ENCODE measurements at regions not wholly inside any gene's neighbourhood (a gene's known extent, or its start where the extent isn't known, plus 50 kb on each side); places are given as distances from the start of the nearest gene placed in this dataset.

GRCh38 chr6:170155464-170156196 is 135.2 kb downstream of the DLL1 start:
- TF ChIP-seq CTCF (IDR thresholded peaks at IDR 0.05): no peak
- TF ChIP-seq POLR2A (IDR thresholded peaks at IDR 0.05): no peak

Measured in body of pancreas (tissue), 4 donors.